ENCODE measurements at regions not wholly inside any gene's neighbourhood (a gene's known extent, or its start where the extent isn't known, plus 50 kb on each side); places are given as distances from the start of the nearest gene placed in this dataset.

GRCh38 chr3:193874997-193875593, 260.9 kb upstream of the HES1 start:
- TF ChIP-seq EZH2 (IDR thresholded peaks at IDR 0.05; ENCODE audit: borderline replicate concordance, low read length), result no peak
- no peak for TF ChIP-seq CTCF (conservative IDR thresholded peaks at IDR 0.05 in 1 of 2, IDR thresholded peaks at IDR 0.05 in 1 of 2; ENCODE audit: extremely low read depth in 1 of 2, insufficient read depth in 1 of 2, low read depth in 1 of 2, low read length in 2 of 2)
